ENCODE measurements at regions not wholly inside any gene's neighbourhood (a gene's known extent, or its start where the extent isn't known, plus 50 kb on each side); places are given as distances from the start of the nearest gene placed in this dataset.

- TF ChIP-seq POLR2A (IDR thresholded peaks at IDR 0.05; ENCODE audit: extremely low read depth, insufficient read length) (no peak), MYC (IDR thresholded peaks at IDR 0.05; ENCODE audit: low read depth, low read length) (no peak), CTCF (IDR thresholded peaks at IDR 0.05; ENCODE audit: low read depth, low read length) (no peak), MAX (IDR thresholded peaks at IDR 0.05; ENCODE audit: low read depth, low read length) (no peak)
These were observed 85.7 kb downstream of the ADRA2C start for GRCh38 chr4:3851881-3852280.

GRCh38 chr4:3852309-3852708 is 86.1 kb downstream of the ADRA2C start:
- DNase-seq (ENCODE audit: low read depth): no peak
- TF ChIP-seq MAX (IDR thresholded peaks at IDR 0.05; ENCODE audit: low read depth, low read length) (no peak), MYC (IDR thresholded peaks at IDR 0.05; ENCODE audit: low read depth, low read length) (no peak), POLR2A (IDR thresholded peaks at IDR 0.05; ENCODE audit: extremely low read depth, insufficient read length) (no peak), CTCF (IDR thresholded peaks at IDR 0.05; ENCODE audit: low read depth, low read length) (no peak)
- no peak overlapping the region for H3K4me3 ChIP-seq (ENCODE audit: low read depth, low read length)

More at GRCh38 chr4:3851881-3852280, 85.7 kb downstream of the ADRA2C start:
- no peak overlapping the region for H3K4me3 ChIP-seq (ENCODE audit: low read depth, low read length)
- no peak for DNase-seq (ENCODE audit: low read depth)

GRCh38 chr4:3852711-3853110 is 86.5 kb downstream of the ADRA2C start:
- no peak for DNase-seq (ENCODE audit: low read depth)
- no peak overlapping the region for H3K4me3 ChIP-seq (ENCODE audit: low read depth, low read length)
- TF ChIP-seq MYC (IDR thresholded peaks at IDR 0.05; ENCODE audit: low read depth, low read length) (no peak), MAX (IDR thresholded peaks at IDR 0.05; ENCODE audit: low read depth, low read length) (no peak), POLR2A (IDR thresholded peaks at IDR 0.05; ENCODE audit: extremely low read depth, insufficient read length) (no peak), CTCF (IDR thresholded peaks at IDR 0.05; ENCODE audit: low read depth, low read length) (no peak)

- no peak for DNase-seq (ENCODE audit: low read depth)
- TF ChIP-seq POLR2A (IDR thresholded peaks at IDR 0.05; ENCODE audit: extremely low read depth, insufficient read length) (no peak), MAX (IDR thresholded peaks at IDR 0.05; ENCODE audit: low read depth, low read length) (no peak), MYC (IDR thresholded peaks at IDR 0.05; ENCODE audit: low read depth, low read length) (no peak), CTCF (IDR thresholded peaks at IDR 0.05; ENCODE audit: low read depth, low read length) (no peak)
These were observed 87.3 kb downstream of the ADRA2C start for GRCh38 chr4:3853388-3854035.

GRCh38 chr4:3854661-3855060 is 88.5 kb downstream of the ADRA2C start:
- no peak for DNase-seq (ENCODE audit: low read depth)
- TF ChIP-seq CTCF (IDR thresholded peaks at IDR 0.05; ENCODE audit: low read depth, low read length): no peak
- no peak for TF ChIP-seq MYC (IDR thresholded peaks at IDR 0.05; ENCODE audit: low read depth, low read length)
- no peak for TF ChIP-seq MAX (IDR thresholded peaks at IDR 0.05; ENCODE audit: low read depth, low read length)
- no peak for TF ChIP-seq POLR2A (IDR thresholded peaks at IDR 0.05; ENCODE audit: extremely low read depth, insufficient read length)
- no peak overlapping the region for H3K4me3 ChIP-seq (ENCODE audit: low read depth, low read length)

More at GRCh38 chr4:3853388-3854035, 87.3 kb downstream of the ADRA2C start:
- no peak overlapping the region for H3K4me3 ChIP-seq (ENCODE audit: low read depth, low read length)

All from NB4 (cell line).